ENCODE measurements at regions not wholly inside any gene's neighbourhood (a gene's known extent, or its start where the extent isn't known, plus 50 kb on each side); places are given as distances from the start of the nearest gene placed in this dataset.
"Not testable (repeated sequence)": the region's sequence is repeated elsewhere in the genome, so short reads cannot be mapped to it uniquely, and the experiment has no call there.

GRCh38 chr1:229171934-229172333 is 99.0 kb upstream of the RAB4A start:
- H3K4me1 ChIP-seq (ENCODE audit: insufficient read depth): peaks cover 8% of the 10 kb centered on the region

GRCh38 chr1:229173491-229174476 is 97.1 kb upstream of the RAB4A start:
- H3K79me2 ChIP-seq; H3K4me1 ChIP-seq (ENCODE audit: insufficient read depth); H3K27ac ChIP-seq; H3K36me3 ChIP-seq (replicated peaks; ENCODE audit: insufficient read depth, low read depth); H3K4me3 ChIP-seq; H3K9me3 ChIP-seq (ENCODE audit: low read depth); H3K9me2 ChIP-seq (replicated peaks; ENCODE audit: insufficient read depth); DNase-seq (ENCODE audit: low spot score); H3K27me3 ChIP-seq; H2AFZ ChIP-seq; H4K20me1 ChIP-seq (ENCODE audit: insufficient read depth, poor library complexity, severe bottlenecking); H3K4me2 ChIP-seq: not testable (repeated sequence)
- 87% methylated on average over 14 of the region's 14 CpGs for WGBS (ENCODE audit: low lambda C conversion rate, missing lambda C conversion rate)

More at GRCh38 chr1:229171934-229172333, 99.0 kb upstream of the RAB4A start:
- no peaks in the 10 kb centered on the region for H3K36me3 ChIP-seq (replicated peaks; ENCODE audit: insufficient read depth, low read depth)
- H3K79me2 ChIP-seq: no peaks in the 10 kb centered on the region
- H3K9me2 ChIP-seq (replicated peaks; ENCODE audit: insufficient read depth): no peaks in the 10 kb centered on the region
- no peak overlapping the region for H2AFZ ChIP-seq
- no peak for DNase-seq (ENCODE audit: low spot score)
- no peaks in the 10 kb centered on the region for H3K9me3 ChIP-seq (ENCODE audit: low read depth)
- H3K4me2 ChIP-seq: no peak overlapping the region
- H3K27ac ChIP-seq: no peak overlapping the region
- no peak for TF ChIP-seq EZH2 (IDR thresholded peaks at IDR 0.05; ENCODE audit: borderline replicate concordance)
- TF ChIP-seq CTCF (IDR thresholded peaks at IDR 0.05; ENCODE audit: poor library complexity): no peak
- TF ChIP-seq EZH2phosphoT487 (IDR thresholded peaks at IDR 0.05; ENCODE audit: low read depth, severe bottlenecking, unreplicated experiment): no peak
- 77% methylated on average over 4 of the region's 4 CpGs for WGBS (ENCODE audit: low lambda C conversion rate, missing lambda C conversion rate)
- H4K20me1 ChIP-seq (ENCODE audit: insufficient read depth, poor library complexity, severe bottlenecking): no peaks in the 10 kb centered on the region
- H3K4me3 ChIP-seq: no peak overlapping the region
- H3K27me3 ChIP-seq: no peaks in the 10 kb centered on the region

- DNase-seq (ENCODE audit: low spot score); H3K4me2 ChIP-seq; H2AFZ ChIP-seq; H3K36me3 ChIP-seq (replicated peaks; ENCODE audit: insufficient read depth, low read depth); H3K9me3 ChIP-seq (ENCODE audit: low read depth); H3K4me1 ChIP-seq (ENCODE audit: insufficient read depth); H3K4me3 ChIP-seq; H3K79me2 ChIP-seq; H3K9me2 ChIP-seq (replicated peaks; ENCODE audit: insufficient read depth); H4K20me1 ChIP-seq (ENCODE audit: insufficient read depth, poor library complexity, severe bottlenecking); H3K27ac ChIP-seq; H3K27me3 ChIP-seq: not testable (repeated sequence)
- WGBS (ENCODE audit: low lambda C conversion rate, missing lambda C conversion rate): 89% methylated on average over 11 of the region's 11 CpGs
These were observed 95.6 kb upstream of the RAB4A start for GRCh38 chr1:229175297-229175696.

GRCh38 chr1:229176457-229176856 is 94.5 kb upstream of the RAB4A start:
- H3K27me3 ChIP-seq; H3K79me2 ChIP-seq; H3K4me3 ChIP-seq; H3K9me3 ChIP-seq (ENCODE audit: low read depth); H3K36me3 ChIP-seq (replicated peaks; ENCODE audit: insufficient read depth, low read depth); H4K20me1 ChIP-seq (ENCODE audit: insufficient read depth, poor library complexity, severe bottlenecking); H3K27ac ChIP-seq; H3K4me1 ChIP-seq (ENCODE audit: insufficient read depth); H3K4me2 ChIP-seq; H3K9me2 ChIP-seq (replicated peaks; ENCODE audit: insufficient read depth); DNase-seq (ENCODE audit: low spot score); H2AFZ ChIP-seq: not testable (repeated sequence)
- WGBS (ENCODE audit: low lambda C conversion rate, missing lambda C conversion rate): 26% methylated on average over 6 of the region's 6 CpGs

GRCh38 chr1:229180161-229180560 is 90.8 kb upstream of the RAB4A start:
- H3K27me3 ChIP-seq: no peaks in the 10 kb centered on the region
- H3K9me2 ChIP-seq (replicated peaks; ENCODE audit: insufficient read depth): no peaks in the 10 kb centered on the region
- H3K79me2 ChIP-seq: no peaks in the 10 kb centered on the region
- H3K4me3 ChIP-seq: no peak overlapping the region
- peaks cover 3% of the 10 kb centered on the region for H3K4me1 ChIP-seq (ENCODE audit: insufficient read depth)
- no peaks in the 10 kb centered on the region for H3K9me3 ChIP-seq (ENCODE audit: low read depth)
- H2AFZ ChIP-seq: no peak overlapping the region
- H3K27ac ChIP-seq: no peak overlapping the region
- TF ChIP-seq CTCF (IDR thresholded peaks at IDR 0.05; ENCODE audit: poor library complexity): no peak
- TF ChIP-seq EZH2 (IDR thresholded peaks at IDR 0.05; ENCODE audit: borderline replicate concordance): no peak
- no peak for TF ChIP-seq EZH2phosphoT487 (IDR thresholded peaks at IDR 0.05; ENCODE audit: low read depth, severe bottlenecking, unreplicated experiment)
- H3K36me3 ChIP-seq (replicated peaks; ENCODE audit: insufficient read depth, low read depth): no peaks in the 10 kb centered on the region
- H4K20me1 ChIP-seq (ENCODE audit: insufficient read depth, poor library complexity, severe bottlenecking): no peaks in the 10 kb centered on the region
- 84% methylated on average over 8 of the region's 8 CpGs for WGBS (ENCODE audit: low lambda C conversion rate, missing lambda C conversion rate)
- DNase-seq (ENCODE audit: low spot score): no peak
- no peak overlapping the region for H3K4me2 ChIP-seq

Data from hepatocyte (in vitro differentiated cells).